ENCODE measurements at regions not wholly inside any gene's neighbourhood (a gene's known extent, or its start where the extent isn't known, plus 50 kb on each side); places are given as distances from the start of the nearest gene placed in this dataset.
A peak's percentile ranks its signal among the peaks of the same experiment; 100 is the strongest.

DNA sequence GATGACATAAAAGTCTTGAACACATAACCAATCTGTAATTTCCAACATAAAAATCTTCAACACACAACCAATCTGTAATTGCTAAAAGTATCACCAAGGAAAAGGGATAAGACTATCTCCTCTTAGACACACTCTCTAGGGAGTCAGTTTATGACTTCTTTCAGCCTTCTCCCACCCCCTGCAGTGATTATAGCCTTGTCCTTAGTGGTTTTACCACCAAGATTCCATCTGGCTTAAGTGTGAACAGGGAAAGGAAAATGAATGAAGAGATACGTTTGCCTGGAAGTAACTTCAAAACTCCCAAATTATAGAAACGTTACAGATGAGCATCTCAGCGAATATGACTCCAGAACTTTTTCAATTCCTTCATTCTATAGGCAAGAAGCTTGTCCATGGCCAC is 136.2 kb upstream of the RASSF8 start:
- no peak for DNase-seq (ENCODE audit: extremely low spot score)
- no peak overlapping the region for H3K4me3 ChIP-seq
- TF ChIP-seq POLR2AphosphoS5 (IDR thresholded peaks at IDR 0.05) (no peak), POLR2A (IDR thresholded peaks at IDR 0.05; ENCODE audit: low read depth) (no peak)
- intact Hi-C loops (cut with DNase I): loop anchor here (10.0 kb wide), 1 partner anchor 237 kb away; no protein-coding TSS in a partner anchor
- H3K36me3 ChIP-seq: no peaks in the 10 kb centered on the region
- H3K9me3 ChIP-seq: peaks cover 0 to 4% (median 0%) of the 10 kb centered on the region in 4 donors
- no peaks in the 10 kb centered on the region for H3K27me3 ChIP-seq
- H3K27ac ChIP-seq (replicated peaks in 1 of 4): no peak overlapping the region
- 96% methylated on average over 3 of the region's 3 CpGs for WGBS
- peaks cover 0 to 14% (median 11%) of the 10 kb centered on the region in 4 donors for H3K4me1 ChIP-seq

DNA sequence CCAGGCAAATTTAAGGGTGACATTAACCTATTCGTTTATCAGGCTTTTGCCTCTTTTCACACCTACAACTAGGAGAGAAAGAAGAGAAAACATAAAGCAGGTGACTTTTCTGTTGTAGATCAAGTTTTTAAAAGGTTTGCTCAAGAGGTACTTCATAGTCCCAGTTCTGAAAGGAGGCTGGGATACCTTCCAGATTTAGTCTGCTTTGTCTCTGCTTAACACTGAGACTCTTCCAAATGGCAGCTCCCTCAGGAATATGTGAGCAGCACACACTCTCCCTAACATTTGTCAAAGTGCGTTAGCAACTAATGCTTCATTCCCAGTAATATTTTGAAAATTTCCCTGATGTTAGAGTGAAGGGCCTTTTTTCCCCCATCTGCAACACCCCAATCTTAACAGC is 133.7 kb upstream of the RASSF8 start:
- intact Hi-C loops (cut with DNase I): loop anchor here (10.0 kb wide), 1 partner anchor 240 kb away; no protein-coding TSS in a partner anchor
- 46% methylated on average over 2 of the region's 2 CpGs for WGBS
- TF ChIP-seq, protein P1, sequence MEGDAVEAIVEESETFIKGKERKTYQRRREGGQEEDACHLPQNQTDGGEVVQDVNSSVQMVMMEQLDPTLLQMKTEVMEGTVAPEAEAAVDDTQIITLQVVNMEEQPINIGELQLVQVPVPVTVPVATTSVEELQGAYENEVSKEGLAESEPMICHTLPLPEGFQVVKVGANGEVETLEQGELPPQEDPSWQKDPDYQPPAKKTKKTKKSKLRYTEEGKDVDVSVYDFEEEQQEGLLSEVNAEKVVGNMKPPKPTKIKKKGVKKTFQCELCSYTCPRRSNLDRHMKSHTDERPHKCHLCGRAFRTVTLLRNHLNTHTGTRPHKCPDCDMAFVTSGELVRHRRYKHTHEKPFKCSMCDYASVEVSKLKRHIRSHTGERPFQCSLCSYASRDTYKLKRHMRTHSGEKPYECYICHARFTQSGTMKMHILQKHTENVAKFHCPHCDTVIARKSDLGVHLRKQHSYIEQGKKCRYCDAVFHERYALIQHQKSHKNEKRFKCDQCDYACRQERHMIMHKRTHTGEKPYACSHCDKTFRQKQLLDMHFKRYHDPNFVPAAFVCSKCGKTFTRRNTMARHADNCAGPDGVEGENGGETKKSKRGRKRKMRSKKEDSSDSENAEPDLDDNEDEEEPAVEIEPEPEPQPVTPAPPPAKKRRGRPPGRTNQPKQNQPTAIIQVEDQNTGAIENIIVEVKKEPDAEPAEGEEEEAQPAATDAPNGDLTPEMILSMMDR (IDR thresholded peaks at IDR 0.05): no peak
- TF ChIP-seq POLR2A (IDR thresholded peaks at IDR 0.05; ENCODE audit: low read depth) (no peak), POLR2AphosphoS5 (IDR thresholded peaks at IDR 0.05) (no peak), EP300 (IDR thresholded peaks at IDR 0.05) (no peak)
- no peaks in the 10 kb centered on the region for H3K36me3 ChIP-seq
- H3K9me3 ChIP-seq: no peaks in the 10 kb centered on the region
- DNase-seq (ENCODE audit: extremely low spot score): no peak
- no peaks in the 10 kb centered on the region for H3K27me3 ChIP-seq
- no peak overlapping the region for H3K4me3 ChIP-seq
- peak overlapping the region in 1 of 4 donors; percentile 55 for H3K27ac ChIP-seq (replicated peaks in 1 of 4)
- H3K4me1 ChIP-seq: peaks cover 2 to 38% (median 34%) of the 10 kb centered on the region in 4 donors

DNA sequence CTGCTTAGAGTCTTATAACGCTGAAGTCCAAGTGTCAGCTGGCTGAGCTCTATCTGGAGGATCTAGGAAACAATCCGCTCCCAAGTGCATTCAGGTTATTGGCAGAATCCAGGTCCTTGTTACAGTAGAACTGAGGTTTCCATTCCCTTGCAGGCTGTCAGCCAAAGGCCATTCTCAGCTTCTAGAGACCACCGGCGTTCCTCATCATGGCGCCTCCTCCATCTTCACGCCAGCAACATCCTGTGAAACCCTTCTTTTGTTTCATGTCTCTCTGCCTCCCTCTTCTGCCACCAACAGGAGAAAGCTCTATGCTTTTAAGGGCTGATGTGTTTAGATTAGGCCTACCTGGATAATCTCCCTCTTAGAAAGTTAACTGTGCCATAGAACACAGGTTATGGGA is 133.0 kb upstream of the RASSF8 start:
- DNase-seq (ENCODE audit: extremely low spot score): no peak
- Histone ChIP-seq H3K4me1 (peaks cover 2 to 41% (median 37%) of the 10 kb centered on the region in 4 donors), H3K36me3 (no peaks in the 10 kb centered on the region), H3K9me3 (no peaks in the 10 kb centered on the region), H3K27me3 (no peaks in the 10 kb centered on the region), H3K4me3 (no peak overlapping the region), H3K27ac (replicated peaks in 1 of 4) (peak overlapping the region in 1 of 4 donors; percentile 55)
- TF ChIP-seq POLR2AphosphoS5 (IDR thresholded peaks at IDR 0.05) (no peak), POLR2A (IDR thresholded peaks at IDR 0.05; ENCODE audit: low read depth) (no peak), EP300 (IDR thresholded peaks at IDR 0.05) (no peak)
- TF ChIP-seq, protein P1 (IDR thresholded peaks at IDR 0.05): no peak
- WGBS: 71% methylated on average over 6 of the region's 6 CpGs
- intact Hi-C loops (cut with DNase I): loop anchor here (10.0 kb wide), 1 partner anchor 241 kb away; no protein-coding TSS in a partner anchor

DNA sequence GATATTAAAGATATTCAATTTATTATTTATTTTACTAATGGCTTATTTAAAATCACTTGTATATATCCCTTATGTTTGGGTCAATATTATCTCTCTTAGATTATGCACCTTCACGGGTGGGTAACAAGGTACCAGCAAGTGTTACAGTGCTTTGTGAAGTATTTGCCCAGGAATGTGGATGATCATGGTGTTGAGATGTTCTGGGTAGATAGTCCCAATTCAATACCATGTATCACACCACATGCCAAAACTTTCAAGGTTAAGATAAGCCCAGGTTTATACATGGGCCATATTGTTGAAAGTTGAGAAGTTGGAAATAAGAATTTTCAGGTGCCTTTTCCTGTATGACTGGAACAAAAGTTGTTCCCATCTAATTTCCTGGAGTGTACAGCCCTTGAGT is 131.3 kb upstream of the RASSF8 start:
- WGBS: 96% methylated on average over 1 of the region's 1 CpG
- H3K27me3 ChIP-seq: no peaks in the 10 kb centered on the region
- peaks cover 2 to 41% (median 37%) of the 10 kb centered on the region in 4 donors for H3K4me1 ChIP-seq
- H3K9me3 ChIP-seq: no peaks in the 10 kb centered on the region
- intact Hi-C loops (cut with DNase I): loop anchor here (10.0 kb wide), 1 partner anchor 242 kb away; no protein-coding TSS in a partner anchor
- no peak for DNase-seq (ENCODE audit: extremely low spot score)
- no peaks in the 10 kb centered on the region for H3K36me3 ChIP-seq
- H3K4me3 ChIP-seq: no peak overlapping the region
- no peak overlapping the region for H3K27ac ChIP-seq (replicated peaks in 1 of 4)
- TF ChIP-seq POLR2AphosphoS5 (IDR thresholded peaks at IDR 0.05) (no peak), EP300 (IDR thresholded peaks at IDR 0.05) (no peak), POLR2A (IDR thresholded peaks at IDR 0.05; ENCODE audit: low read depth) (no peak)
- TF ChIP-seq, protein P1 (IDR thresholded peaks at IDR 0.05): no peak

DNA sequence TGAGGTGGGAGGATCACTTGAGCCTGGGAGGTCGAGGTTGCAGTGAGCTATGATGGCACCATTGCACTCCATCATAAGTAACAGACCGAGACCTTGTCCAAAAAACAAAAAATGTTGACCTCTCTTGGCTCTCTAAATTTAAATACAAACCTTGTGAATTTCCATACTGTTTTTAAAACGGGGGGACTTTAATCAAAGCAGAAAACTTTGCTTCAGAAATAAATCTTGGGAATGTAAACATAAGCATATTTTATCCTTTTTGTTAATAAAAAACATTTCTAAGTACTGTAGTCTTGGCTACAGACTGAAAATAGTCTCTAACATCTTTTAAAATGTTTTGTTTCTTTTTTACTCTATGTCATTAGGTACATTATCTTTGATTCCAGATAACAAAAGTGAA is 130.7 kb upstream of the RASSF8 start:
- Histone ChIP-seq H3K4me3 (no peak overlapping the region), H3K9me3 (no peaks in the 10 kb centered on the region), H3K36me3 (no peaks in the 10 kb centered on the region), H3K4me1 (peaks cover 2 to 41% (median 37%) of the 10 kb centered on the region in 4 donors), H3K27me3 (no peaks in the 10 kb centered on the region), H3K27ac (replicated peaks in 1 of 4) (peak overlapping the region; percentile 32 to 71 (median 62))
- 48% methylated on average over 3 of the region's 3 CpGs for WGBS
- TF ChIP-seq, protein P1 (IDR thresholded peaks at IDR 0.05): no peak
- TF ChIP-seq EP300 (IDR thresholded peaks at IDR 0.05) (no peak), POLR2AphosphoS5 (IDR thresholded peaks at IDR 0.05) (no peak), POLR2A (IDR thresholded peaks at IDR 0.05; ENCODE audit: low read depth) (no peak)
- DNase-seq (ENCODE audit: extremely low spot score): no peak
- intact Hi-C loops (cut with DNase I): loop anchor here (10.0 kb wide), 1 partner anchor 243 kb away; no protein-coding TSS in a partner anchor

Data from esophagus muscularis mucosa (tissue), 4 donors.